ENCODE measurements at regions not wholly inside any gene's neighbourhood (a gene's known extent, or its start where the extent isn't known, plus 50 kb on each side); places are given as distances from the start of the nearest gene placed in this dataset.
"Not testable (repeated sequence)": the region's sequence is repeated elsewhere in the genome, so short reads cannot be mapped to it uniquely, and the experiment has no call there.

DNA sequence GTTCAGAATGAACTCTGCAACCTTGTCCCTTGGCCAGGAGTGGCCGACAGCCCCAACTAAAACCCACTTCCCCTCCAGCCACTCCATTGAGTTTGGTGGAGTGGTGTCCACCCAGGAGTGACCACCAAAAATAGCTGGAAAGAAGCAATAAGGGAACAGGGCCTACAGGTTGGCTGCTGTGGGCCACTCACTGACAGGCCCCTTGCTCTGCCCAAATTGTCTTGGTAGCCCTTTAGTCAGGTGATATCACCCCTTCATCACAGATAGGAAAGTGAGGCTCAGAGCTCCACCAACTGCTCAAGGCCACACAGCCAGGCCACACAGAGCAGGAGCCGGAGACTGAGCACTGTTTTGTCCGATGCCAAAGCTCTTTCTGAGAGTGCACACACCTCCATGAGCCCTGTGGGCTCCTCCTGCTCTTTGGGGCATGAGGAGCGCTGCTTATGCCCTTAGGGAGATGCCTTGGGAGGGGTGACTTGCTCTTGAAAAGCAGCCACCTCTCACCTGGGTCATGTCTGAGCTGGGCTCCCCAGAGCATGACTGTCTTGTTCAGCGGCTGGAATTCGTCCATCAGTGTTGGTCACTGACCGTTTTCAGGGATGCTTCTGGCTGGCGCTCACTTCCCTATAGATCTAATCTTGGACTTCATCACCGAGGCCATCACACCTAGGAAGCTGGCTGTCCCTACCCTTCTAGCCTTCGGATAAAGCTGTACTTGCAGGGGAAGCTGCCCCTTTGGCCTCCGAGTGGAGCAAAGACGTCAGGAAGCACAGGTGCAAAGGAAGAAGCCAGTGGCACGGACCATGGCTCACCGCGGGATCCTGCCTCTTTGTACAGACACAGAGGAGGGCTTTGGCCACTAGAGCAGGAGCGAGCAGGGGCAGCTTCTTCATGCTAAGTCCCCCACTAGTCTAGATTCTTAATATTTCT, 186.0 kb upstream of the ZNF469 start:
- no peak for DNase-seq
- Histone ChIP-seq H3K9me3 (ENCODE audit: control extremely low read depth in 1 of 5, control insufficient read depth in 4 of 5, insufficient read depth in 2 of 5, low read depth in 1 of 5, low read length in 4 of 5) (no peaks in the 10 kb centered on the region), H3K27me3 (replicated peaks in 2 of 5; ENCODE audit: control insufficient read depth in 4 of 5, insufficient read depth in 5 of 5, low read length in 4 of 5) (no peaks in the 10 kb centered on the region), H3K4me1 (ENCODE audit: control extremely low read depth in 1 of 4, control insufficient read depth in 4 of 4, insufficient read depth in 4 of 4, low read length in 3 of 4) (peaks cover 0 to 14% (median 11%) of the 10 kb centered on the region in 4 experiments), H3K36me3 (ENCODE audit: control insufficient read depth in 4 of 4, insufficient read depth in 4 of 4, low read length in 3 of 4) (no peaks in the 10 kb centered on the region), H3K4me3 (ENCODE audit: control insufficient read depth in 1 of 7, extremely low read depth in 1 of 7, insufficient read depth in 4 of 7, low read depth in 2 of 7, low read length in 6 of 7) (no peak overlapping the region), H3K27ac (ENCODE audit: insufficient read depth in 1 of 2, low read depth in 1 of 2, low read length in 2 of 2, poor library complexity in 1 of 2, severe bottlenecking in 2 of 2) (no peak overlapping the region)
- 88% methylated on average over 10 of the region's 16 CpGs for WGBS (ENCODE audit: insufficient coverage)
- ChIA-PET POLR2A (no interaction called here), CTCF (interaction anchor here (0.8 to 1.8 kb wide), 4 partner anchors 188 to 241 kb away, joined by 3 to 4 read pairs (median 3); no protein-coding TSS in a partner anchor)

- Histone ChIP-seq H3K36me3 (ENCODE audit: control insufficient read depth in 4 of 4, insufficient read depth in 4 of 4, low read length in 3 of 4) (no peaks in the 10 kb centered on the region), H3K4me1 (ENCODE audit: control extremely low read depth in 1 of 4, control insufficient read depth in 4 of 4, insufficient read depth in 4 of 4, low read length in 3 of 4) (peaks cover 0 to 14% (median 11%) of the 10 kb centered on the region in 4 experiments), H3K9me3 (ENCODE audit: control extremely low read depth in 1 of 5, control insufficient read depth in 4 of 5, insufficient read depth in 2 of 5, low read depth in 1 of 5, low read length in 4 of 5) (no peaks in the 10 kb centered on the region), H3K27ac (ENCODE audit: insufficient read depth in 1 of 2, low read depth in 1 of 2, low read length in 2 of 2, poor library complexity in 1 of 2, severe bottlenecking in 2 of 2) (no peak overlapping the region), H3K4me3 (ENCODE audit: control insufficient read depth in 1 of 7, extremely low read depth in 1 of 7, insufficient read depth in 4 of 7, low read depth in 2 of 7, low read length in 6 of 7) (no peak overlapping the region), H3K27me3 (replicated peaks in 2 of 5; ENCODE audit: control insufficient read depth in 4 of 5, insufficient read depth in 5 of 5, low read length in 4 of 5) (no peaks in the 10 kb centered on the region)
- no peak for DNase-seq
- CTCF ChIA-PET: interaction anchor here (1.8 kb wide), 1 partner anchor 240 kb away, joined by 4 read pairs; no protein-coding TSS in a partner anchor
- 93% methylated on average over 11 of the region's 20 CpGs for WGBS (ENCODE audit: insufficient coverage)
- POLR2A ChIA-PET: no interaction called here
These were observed 185.0 kb upstream of the ZNF469 start for GRCh38 chr16:88197481-88198456.

- H3K27ac ChIP-seq (ENCODE audit: insufficient read depth in 1 of 2, low read depth in 1 of 2, low read length in 2 of 2, poor library complexity in 1 of 2, severe bottlenecking in 2 of 2); H3K36me3 ChIP-seq (ENCODE audit: control insufficient read depth in 4 of 4, insufficient read depth in 4 of 4, low read length in 3 of 4); H3K27me3 ChIP-seq (replicated peaks in 2 of 5; ENCODE audit: control insufficient read depth in 4 of 5, insufficient read depth in 5 of 5, low read length in 4 of 5); H3K4me3 ChIP-seq (ENCODE audit: control insufficient read depth in 1 of 7, extremely low read depth in 1 of 7, insufficient read depth in 4 of 7, low read depth in 2 of 7, low read length in 6 of 7); DNase-seq; H3K9me3 ChIP-seq (ENCODE audit: control extremely low read depth in 1 of 5, control insufficient read depth in 4 of 5, insufficient read depth in 2 of 5, low read depth in 1 of 5, low read length in 4 of 5); POLR2A ChIA-PET; CTCF ChIA-PET: not testable (repeated sequence)
- H3K4me1 ChIP-seq (ENCODE audit: control extremely low read depth in 1 of 4, control insufficient read depth in 4 of 4, insufficient read depth in 4 of 4, low read length in 3 of 4): peaks cover 0 to 14% (median 11%) of the 10 kb centered on the region in 4 experiments
- 93% methylated on average over 8 of the region's 26 CpGs for WGBS (ENCODE audit: insufficient coverage)
These were observed 184.1 kb upstream of the ZNF469 start for GRCh38 chr16:88198457-88199295.

- whole genome bisulfite sequencing (ENCODE audit: insufficient coverage): 96% methylated on average over 10 of the region's 25 CpGs
- H3K4me3 ChIP-seq (ENCODE audit: control insufficient read depth in 1 of 7, extremely low read depth in 1 of 7, insufficient read depth in 4 of 7, low read depth in 2 of 7, low read length in 6 of 7); H3K36me3 ChIP-seq (ENCODE audit: control insufficient read depth in 4 of 4, insufficient read depth in 4 of 4, low read length in 3 of 4); H3K27me3 ChIP-seq (replicated peaks in 2 of 5; ENCODE audit: control insufficient read depth in 4 of 5, insufficient read depth in 5 of 5, low read length in 4 of 5); DNase-seq; H3K9me3 ChIP-seq (ENCODE audit: control extremely low read depth in 1 of 5, control insufficient read depth in 4 of 5, insufficient read depth in 2 of 5, low read depth in 1 of 5, low read length in 4 of 5); CTCF ChIA-PET; POLR2A ChIA-PET; H3K27ac ChIP-seq (ENCODE audit: insufficient read depth in 1 of 2, low read depth in 1 of 2, low read length in 2 of 2, poor library complexity in 1 of 2, severe bottlenecking in 2 of 2): not testable (repeated sequence)
- H3K4me1 ChIP-seq (ENCODE audit: control extremely low read depth in 1 of 4, control insufficient read depth in 4 of 4, insufficient read depth in 4 of 4, low read length in 3 of 4): peaks cover 0 to 12% (median 11%) of the 10 kb centered on the region in 4 experiments
These were observed 183.2 kb upstream of the ZNF469 start for GRCh38 chr16:88199296-88200153.

DNA sequence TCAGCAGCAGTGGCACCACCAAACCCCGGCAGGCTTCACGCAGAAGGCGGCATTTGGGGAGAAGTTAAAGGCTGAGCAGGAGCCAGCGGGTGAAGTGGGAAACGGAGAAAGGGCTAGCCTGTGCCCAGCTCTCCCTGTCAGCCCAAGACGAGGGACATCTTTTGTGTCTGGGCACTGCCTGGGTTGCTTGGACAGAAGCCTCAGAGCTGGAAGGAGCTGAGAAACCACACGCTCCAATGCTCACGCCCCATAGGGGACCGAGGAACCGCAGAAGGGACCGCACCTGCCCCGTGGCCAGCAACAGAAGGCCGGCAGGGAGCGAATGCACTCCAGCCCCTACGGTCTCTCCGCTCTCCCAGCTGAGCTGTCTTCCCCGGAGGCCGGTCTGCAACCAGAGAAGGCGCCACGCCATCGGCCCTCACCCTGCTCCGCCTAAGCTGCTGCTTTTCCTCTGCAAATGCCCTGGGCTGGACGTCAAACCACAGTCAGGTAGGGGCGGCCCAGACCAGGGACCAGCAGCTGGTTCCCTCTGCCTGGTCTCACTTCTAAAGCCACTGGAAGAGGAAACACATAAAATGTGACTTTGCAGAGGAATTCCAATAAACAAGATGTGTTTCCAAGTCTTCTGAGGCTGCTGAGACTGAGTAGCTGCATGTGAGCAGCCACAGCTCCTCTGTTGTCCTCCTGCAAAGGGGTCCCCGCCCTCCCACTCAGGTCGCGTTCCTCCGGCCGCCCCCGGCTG, 182.4 kb upstream of the ZNF469 start:
- DNase-seq, POLR2A ChIA-PET: not testable (repeated sequence)

GRCh38 chr16:88200896-88201185, 181.9 kb upstream of the ZNF469 start:
- Histone ChIP-seq H3K27me3 (replicated peaks in 2 of 5; ENCODE audit: control insufficient read depth in 4 of 5, insufficient read depth in 5 of 5, low read length in 4 of 5) (no peaks in the 10 kb centered on the region), H3K4me3 (ENCODE audit: control insufficient read depth in 1 of 7, extremely low read depth in 1 of 7, insufficient read depth in 4 of 7, low read depth in 2 of 7, low read length in 6 of 7) (no peak overlapping the region), H3K4me1 (ENCODE audit: control extremely low read depth in 1 of 4, control insufficient read depth in 4 of 4, insufficient read depth in 4 of 4, low read length in 3 of 4) (peaks cover 0 to under 1% (median 0%) of the 10 kb centered on the region in 4 experiments), H3K27ac (ENCODE audit: insufficient read depth in 1 of 2, low read depth in 1 of 2, low read length in 2 of 2, poor library complexity in 1 of 2, severe bottlenecking in 2 of 2) (no peak overlapping the region), H3K36me3 (ENCODE audit: control insufficient read depth in 4 of 4, insufficient read depth in 4 of 4, low read length in 3 of 4) (no peaks in the 10 kb centered on the region), H3K9me3 (ENCODE audit: control extremely low read depth in 1 of 5, control insufficient read depth in 4 of 5, insufficient read depth in 2 of 5, low read depth in 1 of 5, low read length in 4 of 5) (no peaks in the 10 kb centered on the region)
- ChIA-PET CTCF (no interaction called here), POLR2A (no interaction called here)
- WGBS (ENCODE audit: insufficient coverage): 100% methylated on average over 9 of the region's 13 CpGs
- no peak for DNase-seq

More for the DNA sequence above, 182.4 kb upstream of the ZNF469 start:
- H3K36me3 ChIP-seq (ENCODE audit: control insufficient read depth in 4 of 4, insufficient read depth in 4 of 4, low read length in 3 of 4); H3K27me3 ChIP-seq (replicated peaks in 2 of 5; ENCODE audit: control insufficient read depth in 4 of 5, insufficient read depth in 5 of 5, low read length in 4 of 5); H3K27ac ChIP-seq (ENCODE audit: insufficient read depth in 1 of 2, low read depth in 1 of 2, low read length in 2 of 2, poor library complexity in 1 of 2, severe bottlenecking in 2 of 2); H3K9me3 ChIP-seq (ENCODE audit: control extremely low read depth in 1 of 5, control insufficient read depth in 4 of 5, insufficient read depth in 2 of 5, low read depth in 1 of 5, low read length in 4 of 5); CTCF ChIA-PET; H3K4me1 ChIP-seq (ENCODE audit: control extremely low read depth in 1 of 4, control insufficient read depth in 4 of 4, insufficient read depth in 4 of 4, low read length in 3 of 4); H3K4me3 ChIP-seq (ENCODE audit: control insufficient read depth in 1 of 7, extremely low read depth in 1 of 7, insufficient read depth in 4 of 7, low read depth in 2 of 7, low read length in 6 of 7): not testable (repeated sequence)
- 91% methylated on average over 16 of the region's 30 CpGs for WGBS (ENCODE audit: insufficient coverage)

Measured in common myeloid progenitor, CD34-positive (primary cell).